Stimulated activated CD4-positive, alpha-beta T cell treated with anti-CD3 and anti-CD28 coated beads, TNF-alpha, amount 100 ng/mL, for 1 hour (primary cell): ENCODE measurements at regions not wholly inside any gene's neighbourhood (a gene's known extent, or its start where the extent isn't known, plus 50 kb on each side); places are given as distances from the start of the nearest gene placed in this dataset.

Source experiments
- DNase-seq, 3 donors: peaks; one replicate each; pipeline ENCODE4 v3.0.0-alpha.2; 2020; ENCODE audit warnings: low read depth in 3 of 3, low spot score in 1 of 3

DNA sequence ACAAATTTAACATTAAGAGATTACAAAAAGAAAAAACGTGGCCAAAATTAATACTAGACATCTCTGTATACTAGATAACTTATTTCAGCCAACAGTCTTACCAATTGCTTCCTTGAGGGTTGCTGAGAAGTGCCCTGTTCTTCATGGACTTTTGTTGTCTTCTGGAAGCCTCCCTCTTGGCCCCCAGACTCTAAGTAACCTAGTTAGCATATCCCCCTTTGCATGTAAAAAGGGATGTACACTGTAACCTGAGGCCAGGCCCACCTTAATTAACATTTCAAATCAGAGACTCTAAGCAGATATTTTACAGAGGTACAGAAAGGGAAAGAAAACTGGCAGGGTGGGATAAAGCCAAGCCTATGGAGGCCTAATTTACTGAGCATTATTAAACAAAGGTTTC lies 1047.3 kb downstream of the ADGRL2 start:
- no peak for DNase-seq

DNA sequence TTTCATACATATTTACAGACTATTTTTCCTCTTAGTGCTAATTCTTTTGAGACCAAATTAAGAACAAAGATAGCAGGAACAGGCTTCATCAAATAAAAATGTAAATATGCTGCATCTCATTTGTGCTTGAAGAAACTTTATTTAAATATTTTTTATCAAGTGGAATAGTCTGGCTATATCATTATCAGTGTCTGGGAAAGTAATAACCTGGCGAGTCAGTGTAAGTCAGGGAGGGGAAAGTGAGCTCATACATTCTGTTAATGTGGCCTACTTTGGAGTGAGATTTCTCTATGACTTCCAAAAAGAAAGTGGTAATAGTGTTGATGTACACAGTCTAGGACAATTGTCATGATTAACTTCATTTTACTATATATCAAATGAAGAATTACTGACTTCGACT lies 1045.1 kb downstream of the ADGRL2 start:
- DNase-seq, result no peak

DNA sequence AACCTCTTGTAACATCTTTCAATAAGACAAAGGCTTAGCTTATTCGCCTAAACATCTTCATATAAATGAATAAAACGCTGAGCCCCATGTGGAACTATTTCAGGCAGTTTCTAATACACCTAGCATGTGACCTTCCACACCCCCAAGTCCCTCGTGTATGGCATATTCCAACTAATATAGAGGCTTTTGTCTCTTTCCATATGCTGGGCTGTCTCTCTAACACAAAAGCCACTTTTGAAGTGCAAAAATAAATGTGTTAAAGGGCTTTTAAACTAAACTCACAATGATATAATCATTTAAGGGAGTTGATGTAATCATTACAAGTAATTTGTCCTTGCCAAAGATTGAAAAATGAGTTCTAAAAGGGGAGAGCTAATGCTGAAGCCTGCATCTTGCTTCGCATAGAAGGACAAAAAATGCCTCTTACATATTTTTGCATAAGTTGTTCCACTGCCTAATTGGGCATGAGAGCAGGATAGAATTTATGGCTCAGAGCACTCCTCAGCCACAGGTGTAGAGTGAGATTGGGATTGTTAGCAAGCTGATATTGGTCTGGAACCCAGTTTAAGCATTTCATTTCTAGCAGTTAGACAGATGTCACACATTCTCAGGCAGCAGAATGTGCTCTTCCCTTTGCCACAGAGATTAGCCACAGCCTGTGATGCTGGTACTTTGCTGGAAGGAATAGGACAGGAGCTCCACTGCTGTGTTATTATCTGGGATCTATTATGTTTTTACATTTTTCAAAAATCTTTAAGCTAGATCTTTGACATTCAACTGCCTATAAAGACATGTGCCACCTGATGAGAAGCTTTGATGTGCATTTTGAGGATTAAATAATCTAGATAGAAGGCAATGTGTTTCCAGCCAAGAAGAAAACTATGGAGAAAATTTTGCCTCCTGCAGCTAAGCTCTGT lies 1044.4 kb downstream of the ADGRL2 start:
- DNase-seq, result no peak

GRCh38 chr1:82844447-82844846 lies 1043.7 kb downstream of the ADGRL2 start:
- no peak for DNase-seq

DNA sequence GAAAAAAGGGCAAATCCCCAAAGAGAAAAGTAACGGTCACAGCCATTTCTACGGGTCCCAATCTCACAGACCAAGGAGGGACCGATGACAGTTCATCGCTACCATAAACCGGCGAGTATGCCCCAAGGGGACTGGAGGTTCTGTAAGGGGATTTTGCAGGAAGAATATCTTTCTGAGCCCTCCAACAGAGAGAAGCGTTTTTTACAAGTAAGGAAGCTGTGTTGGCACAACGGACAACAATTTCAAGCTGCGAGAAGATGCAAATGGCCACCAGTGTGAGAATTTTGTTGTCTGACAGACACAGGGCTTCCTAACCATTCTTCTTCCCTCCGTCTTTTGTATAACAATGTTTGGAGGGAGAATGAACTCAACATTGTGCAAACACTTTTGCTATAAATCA lies 1043.1 kb downstream of the ADGRL2 start:
- no peak for DNase-seq

DNA sequence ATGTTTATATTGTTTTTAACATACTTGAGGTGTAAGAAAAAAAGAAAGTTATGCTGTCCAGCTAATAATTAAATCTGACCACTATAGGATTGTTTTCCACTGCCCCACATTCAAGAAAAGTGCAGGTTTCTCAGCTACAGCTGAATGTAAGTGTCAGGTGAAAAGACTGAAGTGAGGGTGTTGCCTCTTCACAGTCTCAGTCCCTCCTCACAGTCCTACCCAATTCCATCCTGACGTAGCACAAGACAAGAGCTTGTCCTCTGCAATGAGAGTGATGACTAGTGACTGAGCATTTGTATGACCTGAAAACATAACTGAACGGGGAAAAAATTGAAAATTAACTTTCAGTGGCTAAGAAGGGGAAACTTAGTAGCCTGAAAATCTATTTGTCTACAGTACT lies 1039.5 kb downstream of the ADGRL2 start:
- DNase-seq, result no peak

DNA sequence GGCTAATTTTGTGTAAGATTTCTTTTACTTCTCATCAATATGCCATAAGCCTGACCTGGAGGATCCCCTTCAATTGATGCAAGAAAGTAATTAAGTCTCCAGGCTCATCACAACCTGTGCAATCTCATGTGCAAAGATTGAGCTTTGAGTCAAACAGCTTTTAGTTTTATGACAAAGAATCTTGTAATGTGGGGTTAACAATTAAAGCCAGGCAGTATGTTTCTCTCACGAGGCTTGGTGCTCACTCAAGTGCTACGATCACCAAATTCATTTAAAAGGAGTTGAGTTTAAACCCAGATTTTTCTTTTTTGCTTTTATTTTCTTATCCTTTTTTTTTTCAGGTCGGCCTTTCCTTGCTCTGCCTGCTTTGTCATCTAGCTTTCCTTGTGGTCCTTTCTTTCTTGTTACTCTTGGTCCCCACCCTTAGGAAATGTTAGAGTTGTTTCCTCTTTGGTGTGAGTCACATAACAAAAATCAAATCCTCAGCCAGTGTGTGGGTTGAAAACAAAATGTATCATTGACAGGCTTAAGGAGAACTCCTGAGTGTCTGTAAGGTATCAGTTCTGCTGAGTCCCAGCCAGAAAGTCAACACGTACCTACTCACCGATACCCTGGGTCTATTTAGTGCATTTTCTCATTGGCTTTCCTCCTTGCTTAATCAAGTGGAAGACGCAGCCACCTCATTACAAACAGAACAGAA lies 1037.2 kb downstream of the ADGRL2 start:
- no peak for DNase-seq

- no peak for DNase-seq
Observed at GRCh38 chr1:82836973-82837680, 1036.4 kb downstream of the ADGRL2 start.

- no peak for DNase-seq
Observed at GRCh38 chr1:82836213-82836972, 1035.7 kb downstream of the ADGRL2 start.

DNA sequence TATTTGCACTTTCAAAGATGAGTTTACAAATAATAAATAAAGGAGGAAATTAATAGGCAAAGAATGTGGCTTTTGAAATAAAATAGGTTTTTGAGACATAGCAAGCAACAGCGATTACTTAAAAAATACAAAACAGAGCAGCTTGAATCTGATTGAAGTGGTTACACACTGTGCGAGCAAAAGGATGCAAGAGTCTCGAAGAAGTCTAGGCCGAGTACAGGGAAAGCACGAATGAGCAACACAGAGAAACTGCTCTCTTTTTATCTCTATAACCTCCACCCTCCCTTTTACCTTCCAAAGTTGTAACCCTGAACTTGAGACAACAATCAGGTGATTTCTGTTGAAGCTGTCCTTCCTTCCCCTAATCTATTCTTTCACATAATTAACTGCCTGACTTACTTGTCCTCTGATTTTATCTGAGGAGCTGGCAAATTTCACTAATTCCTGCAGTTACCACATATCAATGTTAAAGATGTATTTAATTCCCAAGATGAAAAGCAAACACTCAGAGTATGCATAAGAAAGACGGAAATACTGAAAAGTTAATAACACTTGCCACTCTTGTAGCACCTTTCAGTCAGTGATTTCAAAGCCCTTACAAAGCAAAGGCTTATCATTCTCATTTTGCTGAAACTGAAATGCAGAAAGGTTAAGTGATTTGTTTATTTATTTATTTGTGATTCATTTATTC lies 1030.1 kb downstream of the ADGRL2 start:
- no peak for DNase-seq

DNA sequence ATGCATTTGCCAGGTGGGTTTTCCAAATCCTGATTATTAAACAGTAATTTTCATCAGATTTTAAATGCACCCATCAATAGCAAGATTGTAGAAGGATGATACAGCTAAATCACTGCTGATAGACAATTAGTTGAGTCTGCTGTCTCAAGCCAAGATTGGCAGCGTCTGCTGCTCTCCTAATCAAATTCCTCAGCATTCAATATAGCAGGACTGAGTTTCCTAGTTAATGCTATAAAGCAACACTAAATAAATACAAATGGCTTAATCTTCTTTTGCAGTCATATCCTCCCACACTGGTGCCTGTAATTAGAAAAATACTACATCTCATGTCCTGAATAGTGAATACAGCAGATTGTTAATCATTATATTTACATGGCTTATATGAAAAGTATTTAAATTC lies 1028.8 kb downstream of the ADGRL2 start:
- no peak for DNase-seq

- no peak for DNase-seq
Observed at GRCh38 chr1:82823876-82824275, 1023.1 kb downstream of the ADGRL2 start.

DNA sequence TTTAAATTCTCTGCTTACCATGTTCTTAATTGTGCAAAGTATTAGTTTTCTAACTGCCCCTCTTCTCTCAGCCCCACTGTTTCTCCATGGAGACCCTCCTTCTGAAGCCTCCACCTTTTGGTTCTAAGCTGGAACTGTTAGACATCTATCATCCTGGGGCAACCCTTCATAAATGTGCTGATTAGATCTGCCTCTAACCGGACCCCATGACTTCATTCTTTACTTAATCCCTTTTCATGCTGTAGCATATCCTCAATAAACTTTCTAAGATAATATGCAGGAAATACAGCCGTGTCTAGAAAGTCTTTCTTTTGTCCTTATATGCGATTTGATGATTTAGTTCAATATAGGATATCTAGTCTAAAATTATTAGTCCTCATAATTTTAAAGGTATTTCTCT lies 1020.1 kb downstream of the ADGRL2 start:
- DNase-seq, result no peak

DNA sequence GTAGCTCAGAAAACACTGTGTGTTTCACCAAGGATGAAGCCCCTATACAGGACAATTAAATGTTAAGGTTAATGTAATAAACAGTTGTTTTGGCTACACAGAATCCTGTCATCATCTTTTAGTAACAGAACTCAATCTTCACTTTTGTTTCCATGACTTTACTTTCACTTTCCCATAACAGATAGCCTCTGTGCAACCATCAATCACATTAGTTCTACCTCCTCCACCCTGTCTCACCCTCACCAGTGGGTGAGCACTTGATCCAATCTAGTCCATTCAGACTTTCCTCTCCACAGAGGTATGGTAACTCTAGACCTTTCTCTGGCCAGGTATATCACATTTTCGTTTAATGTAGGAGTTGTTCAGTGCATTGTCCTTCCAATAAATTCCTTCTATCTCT lies 1018.5 kb downstream of the ADGRL2 start:
- no peak for DNase-seq

- no peak for DNase-seq
Observed at GRCh38 chr1:82818586-82818985, 1017.9 kb downstream of the ADGRL2 start.

DNA sequence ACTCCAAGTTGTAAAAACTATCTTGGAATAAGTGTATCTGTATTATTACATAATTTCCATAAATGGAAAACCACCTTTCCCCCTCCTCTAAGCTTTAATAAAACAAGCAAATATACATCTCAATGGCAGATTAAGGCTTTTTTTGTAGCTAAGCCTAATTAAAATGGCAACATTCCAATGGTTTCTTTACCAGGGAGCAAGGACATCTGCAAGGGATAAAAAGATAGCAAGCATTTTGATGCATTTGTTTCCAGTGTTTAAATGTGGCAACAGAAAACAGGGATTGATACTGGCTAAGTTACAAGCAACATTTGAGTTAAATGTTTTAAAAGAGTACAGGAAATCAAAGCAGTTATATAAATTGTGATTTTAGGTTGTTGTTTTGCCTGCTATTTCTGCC lies 1012.7 kb downstream of the ADGRL2 start:
- no peak for DNase-seq

- no peak for DNase-seq
Observed at GRCh38 chr1:82810601-82811000, 1009.9 kb downstream of the ADGRL2 start.

DNA sequence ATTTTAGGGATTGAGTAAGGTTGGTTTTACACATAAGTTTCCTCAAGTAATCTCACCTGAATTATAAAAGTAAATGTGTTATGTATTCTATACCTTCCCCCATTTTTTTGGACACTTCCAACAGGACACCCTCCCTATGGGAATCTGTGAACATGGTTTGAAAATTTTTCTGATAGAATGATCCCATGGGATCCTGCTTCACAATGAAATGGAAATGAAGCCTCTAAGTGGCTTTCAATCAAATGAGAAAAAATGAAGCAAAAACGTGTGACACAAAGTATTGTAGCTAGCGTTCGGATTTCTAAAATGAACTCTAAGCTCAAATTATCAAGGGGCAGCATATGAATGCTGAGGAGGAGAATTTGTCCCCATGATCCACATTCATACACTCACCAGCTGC lies 1006.8 kb downstream of the ADGRL2 start:
- no peak for DNase-seq

DNA sequence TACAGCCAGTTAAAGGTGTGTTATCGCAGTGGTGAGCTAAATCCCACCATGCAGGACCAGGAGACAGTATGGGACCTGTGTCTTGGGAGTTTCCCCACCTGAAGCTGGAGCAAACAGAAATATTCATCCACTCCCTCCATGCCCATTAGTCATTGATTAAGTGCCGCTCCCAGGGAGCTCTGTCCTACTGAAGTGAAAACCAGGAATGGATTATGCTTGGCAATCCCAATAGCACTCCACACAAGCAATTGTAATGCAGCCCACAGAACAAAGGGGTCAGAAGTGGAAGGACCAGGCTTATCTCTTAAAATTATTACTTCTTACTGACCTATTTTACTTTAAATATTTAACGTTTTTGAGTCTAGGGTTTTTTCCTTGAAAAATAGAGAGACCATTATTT lies 1005.4 kb downstream of the ADGRL2 start:
- no peak for DNase-seq

DNA sequence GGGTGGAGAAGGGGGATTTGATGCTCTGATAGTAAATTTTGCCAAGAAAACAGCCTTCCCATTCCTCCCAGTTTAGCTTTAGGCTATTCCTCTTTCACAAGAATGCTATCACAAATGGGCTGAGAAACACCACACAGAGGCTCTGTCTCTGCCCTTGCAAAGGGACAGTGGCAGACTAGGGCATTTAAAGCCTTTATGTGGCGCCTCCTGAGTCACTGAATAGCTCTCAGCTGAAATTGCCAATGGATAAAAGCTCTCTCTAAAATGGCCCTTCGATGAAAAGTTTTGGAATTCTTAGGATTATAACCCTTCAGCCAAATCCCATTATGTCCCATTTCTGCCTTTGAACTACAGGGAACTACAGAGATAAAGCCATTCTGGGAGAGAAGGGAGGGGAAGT lies 1000.4 kb downstream of the ADGRL2 start:
- no peak for DNase-seq

GRCh38 chr1:82800721-82801120 lies 1000.0 kb downstream of the ADGRL2 start:
- DNase-seq, result no peak
